Esophagus (tissue), 2 donors: ENCODE measurements at regions not wholly inside any gene's neighbourhood (a gene's known extent, or its start where the extent isn't known, plus 50 kb on each side); places are given as distances from the start of the nearest gene placed in this dataset.
"Not testable (repeated sequence)": the region's sequence is repeated elsewhere in the genome, so short reads cannot be mapped to it uniquely, and the experiment has no call there.

Experiments
- H3K27ac ChIP-seq, 2 donors: one replicate each; pipeline ENCODE4 v1.5.1; 2013; ENCODE audit warnings: low read depth in 2 of 2, mild to moderate bottlenecking in 2 of 2, inconsistent platforms in 1 of 2, low read length in 1 of 2, moderate library complexity in 1 of 2
- H3K27me3 ChIP-seq, 2 donors: one replicate each; pipeline ENCODE4 v1.6.1; 2013; ENCODE audit warnings: low read length in 2 of 2, control low read depth in 1 of 2, mild to moderate bottlenecking in 1 of 2; ENCODE audit not compliant: insufficient read depth in 2 of 2, control insufficient read depth in 1 of 2
- H3K36me3 ChIP-seq, 2 donors: one replicate each; pipeline ENCODE4 v1.6.1; 2013; ENCODE audit warnings: low read length in 1 of 2; ENCODE audit not compliant: control insufficient read depth in 2 of 2, insufficient read depth in 2 of 2
- H3K4me1 ChIP-seq, 2 donors: one replicate each; pipeline ENCODE4 v1.6.1; 2013; ENCODE audit warnings: low read length in 1 of 2; ENCODE audit not compliant: control insufficient read depth in 2 of 2, insufficient read depth in 2 of 2
- H3K4me3 ChIP-seq, 2 donors: one replicate each; pipeline ENCODE4 v1.5.1; 2013; ENCODE audit warnings: low read length in 2 of 2, mild to moderate bottlenecking in 2 of 2, low read depth in 1 of 2, moderate library complexity in 1 of 2
- H3K9me3 ChIP-seq, 2 donors: one replicate each; pipeline ENCODE4 v1.6.1; 2013; ENCODE audit warnings: mild to moderate bottlenecking in 2 of 2, low read depth in 1 of 2, low read length in 1 of 2, moderate library complexity in 1 of 2; ENCODE audit not compliant: control insufficient read depth in 2 of 2, insufficient read depth in 1 of 2
- WGBS, 2 donors: extraction: QIAGEN DNeasy Blood & Tissue Kit; methylation state at CpG; one replicate each; pipeline ENCODE4 v1.1.7; 2013; 5-methylcytosine and 5-hydroxymethylcytosine counted together
- donor health status: healthy with polysubstance abuse.
- donor health status: Bipolar disorder and iron deficiency.

DNA sequence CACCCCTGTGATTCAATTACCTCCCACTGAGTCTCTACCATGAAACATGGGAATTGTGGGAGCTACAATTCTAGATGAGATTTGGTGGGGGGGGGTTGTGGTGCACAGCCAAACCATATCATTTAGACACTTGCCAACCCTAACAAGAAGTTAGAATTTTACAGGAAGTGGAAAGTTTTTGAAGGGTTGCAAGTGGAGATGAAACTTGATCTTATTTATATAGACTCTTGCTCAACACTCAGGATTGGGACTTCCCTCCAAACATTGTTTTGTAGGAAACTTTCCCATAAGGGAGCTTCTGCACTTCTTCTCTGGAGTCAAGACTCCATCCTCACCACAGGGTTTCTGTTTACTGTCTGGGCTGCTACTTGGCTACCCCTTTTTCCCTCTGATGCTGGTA, 266.7 kb upstream of the CDH11 start:
- Histone ChIP-seq H3K4me1 (no peaks in the 10 kb centered on the region), H3K36me3 (no peaks in the 10 kb centered on the region), H3K4me3 (no peak overlapping the region), H3K27ac (no peak overlapping the region), H3K27me3 (no peaks in the 10 kb centered on the region), H3K9me3 (peaks cover 0 to 2% of the 10 kb centered on the region in 2 donors)

DNA sequence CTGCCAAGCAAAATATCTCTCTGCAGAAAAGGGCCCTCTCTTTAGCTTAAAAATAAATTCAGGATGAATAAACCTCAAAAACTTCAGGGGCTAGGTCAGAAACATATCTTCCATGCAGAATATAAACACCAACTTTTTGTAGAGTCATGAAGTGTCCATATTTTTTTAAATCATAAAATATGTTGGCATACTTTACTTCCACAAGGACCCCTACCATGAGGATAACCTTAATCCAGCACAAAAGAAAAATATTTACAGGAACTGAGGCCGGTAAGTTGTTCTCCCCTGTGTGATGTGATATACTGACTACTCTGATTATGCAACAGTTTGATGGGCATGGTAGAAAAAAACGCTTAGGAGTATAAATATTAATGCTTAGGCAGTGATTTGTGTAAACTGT, 264.8 kb upstream of the CDH11 start:
- Histone ChIP-seq H3K27ac (no peak overlapping the region), H3K4me3 (no peak overlapping the region), H3K9me3 (peaks cover 0 to 2% of the 10 kb centered on the region in 2 donors), H3K4me1 (no peaks in the 10 kb centered on the region), H3K36me3 (no peaks in the 10 kb centered on the region), H3K27me3 (no peaks in the 10 kb centered on the region)
- WGBS, 2 donors = 53 to 56% methylated on average over 2 of the region's 2 CpGs

GRCh38 chr16:65384441-65384840, 262.6 kb upstream of the CDH11 start:
- 47 to 53% methylated on average over 1 of the region's 1 CpG for WGBS, 2 donors
- Histone ChIP-seq H3K27me3 (no peaks in the 10 kb centered on the region), H3K4me1 (no peaks in the 10 kb centered on the region), H3K9me3 (peaks cover 0 to 2% of the 10 kb centered on the region in 2 donors), H3K36me3 (no peaks in the 10 kb centered on the region), H3K4me3 (no peak overlapping the region), H3K27ac (no peak overlapping the region)

DNA sequence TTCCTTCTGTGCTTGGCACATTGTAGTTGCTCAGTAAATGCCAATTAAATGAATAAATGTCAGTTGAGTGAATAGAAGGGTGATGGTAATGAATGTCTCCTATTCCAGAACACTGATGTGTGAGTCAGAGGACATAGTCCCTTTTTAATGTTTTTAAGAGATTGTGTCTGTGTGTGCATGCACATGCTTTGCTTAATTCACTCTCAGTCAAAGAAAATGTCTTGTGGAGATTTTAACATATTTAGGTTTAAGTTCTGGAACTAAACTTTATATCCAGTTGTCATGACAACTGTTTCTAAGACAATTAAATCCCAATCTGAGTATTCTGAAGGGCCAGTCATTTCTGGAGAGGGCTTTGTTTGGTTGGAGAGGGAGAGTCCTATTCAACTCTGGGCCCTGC, 255.3 kb upstream of the CDH11 start:
- no peaks in the 10 kb centered on the region for H3K4me1 ChIP-seq
- H3K9me3 ChIP-seq = no peaks in the 10 kb centered on the region
- no peak overlapping the region for H3K4me3 ChIP-seq
- H3K36me3 ChIP-seq = no peaks in the 10 kb centered on the region
- no peak overlapping the region for H3K27ac ChIP-seq
- H3K27me3 ChIP-seq = no peaks in the 10 kb centered on the region

- WGBS, 2 donors = 77 to 80% methylated on average over 3 of the region's 3 CpGs
- H3K27me3 ChIP-seq = no peaks in the 10 kb centered on the region
Measured at GRCh38 chr16:65376601-65377000, 254.7 kb upstream of the CDH11 start.

GRCh38 chr16:65375651-65376050, 253.8 kb upstream of the CDH11 start:
- no peaks in the 10 kb centered on the region for H3K4me1 ChIP-seq
- H3K27ac ChIP-seq = no peak overlapping the region
- no peaks in the 10 kb centered on the region for H3K36me3 ChIP-seq
- H3K4me3 ChIP-seq = no peak overlapping the region
- WGBS, 2 donors = 39 to 63% methylated on average over 1 of the region's 1 CpG
- no peaks in the 10 kb centered on the region for H3K27me3 ChIP-seq
- H3K9me3 ChIP-seq = no peaks in the 10 kb centered on the region

More at GRCh38 chr16:65376601-65377000, 254.7 kb upstream of the CDH11 start:
- Histone ChIP-seq H3K36me3 (no peaks in the 10 kb centered on the region), H3K9me3 (no peaks in the 10 kb centered on the region), H3K4me1 (no peaks in the 10 kb centered on the region), H3K4me3 (no peak overlapping the region), H3K27ac (no peak overlapping the region)

- H3K4me1 ChIP-seq = no peaks in the 10 kb centered on the region
- H3K9me3 ChIP-seq = no peaks in the 10 kb centered on the region
- H3K4me3 ChIP-seq = no peak overlapping the region
- WGBS, 2 donors = 41 to 65% methylated on average over 3 of the region's 3 CpGs
- no peaks in the 10 kb centered on the region for H3K27me3 ChIP-seq
- no peak overlapping the region for H3K27ac ChIP-seq
- no peaks in the 10 kb centered on the region for H3K36me3 ChIP-seq
Measured at GRCh38 chr16:65373097-65373496, 251.2 kb upstream of the CDH11 start.

GRCh38 chr16:65372171-65372570, 250.3 kb upstream of the CDH11 start:
- Histone ChIP-seq H3K9me3 (no peaks in the 10 kb centered on the region), H3K27me3 (no peaks in the 10 kb centered on the region), H3K27ac (no peak overlapping the region), H3K4me3 (no peak overlapping the region), H3K4me1 (no peaks in the 10 kb centered on the region), H3K36me3 (no peaks in the 10 kb centered on the region)

GRCh38 chr16:65365732-65366715, 244.2 kb upstream of the CDH11 start:
- H3K9me3 ChIP-seq = no peaks in the 10 kb centered on the region
- no peak overlapping the region for H3K27ac ChIP-seq
- no peaks in the 10 kb centered on the region for H3K27me3 ChIP-seq
- no peaks in the 10 kb centered on the region for H3K36me3 ChIP-seq
- H3K4me1 ChIP-seq = no peaks in the 10 kb centered on the region
- H3K4me3 ChIP-seq = no peak overlapping the region
- WGBS, 2 donors = 74 to 75% methylated on average over 9 of the region's 9 CpGs

DNA sequence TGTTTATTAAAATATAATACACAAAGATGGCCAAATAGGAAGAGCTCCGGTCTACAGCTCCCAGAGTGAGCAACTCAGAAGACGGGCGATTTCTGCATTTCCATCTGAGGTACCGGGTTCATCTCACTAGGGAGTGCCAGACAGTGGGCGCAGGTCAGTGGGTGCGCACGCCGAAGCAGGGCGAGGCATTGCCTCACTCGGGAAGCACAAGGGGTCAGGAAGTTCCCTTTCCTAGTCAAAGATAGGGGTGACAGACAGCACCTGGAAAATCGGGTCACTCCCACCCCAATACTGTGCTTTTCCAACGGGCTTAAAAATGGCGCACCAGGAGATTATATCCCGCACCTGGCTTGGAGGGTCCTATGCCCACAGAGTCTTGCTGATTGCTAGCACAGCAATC, 234.9 kb upstream of the CDH11 start:
- H3K9me3 ChIP-seq, H3K27me3 ChIP-seq, H3K27ac ChIP-seq, H3K4me1 ChIP-seq, H3K4me3 ChIP-seq, H3K36me3 ChIP-seq: not testable (repeated sequence)
- WGBS, 2 donors = 95 to 96% methylated on average over 14 of the region's 14 CpGs
